ENCODE measurements at regions not wholly inside any gene's neighbourhood (a gene's known extent, or its start where the extent isn't known, plus 50 kb on each side); places are given as distances from the start of the nearest gene placed in this dataset.

DNA sequence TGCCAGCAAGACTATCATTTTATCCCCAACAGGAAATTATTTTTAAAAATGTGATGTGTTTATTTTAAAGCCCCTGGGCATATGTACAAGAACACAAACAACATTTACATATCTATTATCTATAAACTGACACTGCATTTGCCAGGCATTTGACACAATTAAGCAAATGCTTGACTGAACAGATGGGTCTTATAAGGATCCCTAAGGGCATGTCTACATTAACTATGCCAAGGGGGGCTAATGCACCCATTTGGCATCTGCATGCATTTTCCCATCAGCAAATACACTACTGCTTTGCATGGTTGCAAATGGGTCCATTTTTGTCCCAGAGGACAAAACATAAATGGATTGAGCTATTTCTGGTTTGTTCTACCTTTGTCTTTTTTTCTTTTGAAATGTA is 884.8 kb upstream of the B3GALT2 start:
- TF ChIP-seq, protein P1, sequence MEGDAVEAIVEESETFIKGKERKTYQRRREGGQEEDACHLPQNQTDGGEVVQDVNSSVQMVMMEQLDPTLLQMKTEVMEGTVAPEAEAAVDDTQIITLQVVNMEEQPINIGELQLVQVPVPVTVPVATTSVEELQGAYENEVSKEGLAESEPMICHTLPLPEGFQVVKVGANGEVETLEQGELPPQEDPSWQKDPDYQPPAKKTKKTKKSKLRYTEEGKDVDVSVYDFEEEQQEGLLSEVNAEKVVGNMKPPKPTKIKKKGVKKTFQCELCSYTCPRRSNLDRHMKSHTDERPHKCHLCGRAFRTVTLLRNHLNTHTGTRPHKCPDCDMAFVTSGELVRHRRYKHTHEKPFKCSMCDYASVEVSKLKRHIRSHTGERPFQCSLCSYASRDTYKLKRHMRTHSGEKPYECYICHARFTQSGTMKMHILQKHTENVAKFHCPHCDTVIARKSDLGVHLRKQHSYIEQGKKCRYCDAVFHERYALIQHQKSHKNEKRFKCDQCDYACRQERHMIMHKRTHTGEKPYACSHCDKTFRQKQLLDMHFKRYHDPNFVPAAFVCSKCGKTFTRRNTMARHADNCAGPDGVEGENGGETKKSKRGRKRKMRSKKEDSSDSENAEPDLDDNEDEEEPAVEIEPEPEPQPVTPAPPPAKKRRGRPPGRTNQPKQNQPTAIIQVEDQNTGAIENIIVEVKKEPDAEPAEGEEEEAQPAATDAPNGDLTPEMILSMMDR (IDR thresholded peaks at IDR 0.05; ENCODE audit: poor library complexity): no peak
- no peak for TF ChIP-seq EZH2 (IDR thresholded peaks at IDR 0.05; ENCODE audit: borderline replicate concordance)
